ENCODE measurements at regions not wholly inside any gene's neighbourhood (a gene's known extent, or its start where the extent isn't known, plus 50 kb on each side); places are given as distances from the start of the nearest gene placed in this dataset.

- no peak for DNase-seq (ENCODE audit: low read depth in 2 of 2)
These were observed 190.2 kb downstream of the SMIM20 start for GRCh38 chr4:26104056-26104685.

GRCh38 chr4:26105337-26105736, 191.3 kb downstream of the SMIM20 start:
- no peak for DNase-seq (ENCODE audit: low read depth in 2 of 2)

GRCh38 chr4:26105815-26106699, 192.0 kb downstream of the SMIM20 start:
- no peak for DNase-seq (ENCODE audit: low read depth in 2 of 2)

GRCh38 chr4:26106776-26107175, 192.8 kb downstream of the SMIM20 start:
- DNase-seq (ENCODE audit: low read depth in 2 of 2): no peak

GRCh38 chr4:26108054-26108453, 194.0 kb downstream of the SMIM20 start:
- no peak for DNase-seq (ENCODE audit: low read depth in 2 of 2)

GRCh38 chr4:26110493-26110892, 196.5 kb downstream of the SMIM20 start:
- no peak for DNase-seq (ENCODE audit: low read depth in 2 of 2)

GRCh38 chr4:26113339-26113940, 199.4 kb downstream of the SMIM20 start:
- no peak for DNase-seq (ENCODE audit: low read depth in 2 of 2)

GRCh38 chr4:26116057-26116456, 202.0 kb downstream of the SMIM20 start:
- DNase-seq (ENCODE audit: low read depth in 2 of 2): no peak

GRCh38 chr4:26120098-26120825, 200.6 kb upstream of the RBPJ start:
- no peak for DNase-seq (ENCODE audit: low read depth in 2 of 2)

GRCh38 chr4:26122690-26123089, 198.1 kb upstream of the RBPJ start:
- DNase-seq (ENCODE audit: low read depth in 2 of 2): no peak

- no peak for DNase-seq (ENCODE audit: low read depth in 2 of 2)
These were observed 196.0 kb upstream of the RBPJ start for GRCh38 chr4:26124753-26125321.

- no peak for DNase-seq (ENCODE audit: low read depth in 2 of 2)
These were observed 194.6 kb upstream of the RBPJ start for GRCh38 chr4:26126143-26126718.

- DNase-seq (ENCODE audit: low read depth in 2 of 2): no peak
These were observed 193.8 kb upstream of the RBPJ start for GRCh38 chr4:26126994-26127393.

- no peak for DNase-seq (ENCODE audit: low read depth in 2 of 2)
These were observed 192.9 kb upstream of the RBPJ start for GRCh38 chr4:26127851-26128337.

GRCh38 chr4:26130173-26130572, 190.6 kb upstream of the RBPJ start:
- DNase-seq (ENCODE audit: low read depth in 2 of 2): peak in 1 of 2 donors; percentile 32

- no peak for DNase-seq (ENCODE audit: low read depth in 2 of 2)
These were observed 189.9 kb upstream of the RBPJ start for GRCh38 chr4:26130841-26131432.

- DNase-seq (ENCODE audit: low read depth in 2 of 2): peak; percentile 45 to 64
These were observed 189.1 kb upstream of the RBPJ start for GRCh38 chr4:26131711-26132110.

- DNase-seq (ENCODE audit: low read depth in 2 of 2): no peak
These were observed 188.0 kb upstream of the RBPJ start for GRCh38 chr4:26132858-26133257.

GRCh38 chr4:26133840-26134239, 187.0 kb upstream of the RBPJ start:
- DNase-seq (ENCODE audit: low read depth in 2 of 2): no peak

- no peak for DNase-seq (ENCODE audit: low read depth in 2 of 2)
These were observed 185.5 kb upstream of the RBPJ start for GRCh38 chr4:26135331-26135730.

GRCh38 chr4:26136615-26137014, 184.2 kb upstream of the RBPJ start:
- DNase-seq (ENCODE audit: low read depth in 2 of 2): no peak
